NCI-H2196 (cell line): ENCODE measurements at regions not wholly inside any gene's neighbourhood (a gene's known extent, or its start where the extent isn't known, plus 50 kb on each side); places are given as distances from the start of the nearest gene placed in this dataset.
"Not testable (repeated sequence)": the region's sequence is repeated elsewhere in the genome, so short reads cannot be mapped to it uniquely, and the experiment has no call there.

Experiments used
- DNase-seq: peaks from one replicate; lab custom pipeline; 2025; ENCODE audit not compliant: unreplicated experiment; lab: John Stamatoyannopoulos, UW

GRCh38 chr16:29221281-29221955, 185.1 kb downstream of the NPIPB11 start:
- DNase-seq: not testable (repeated sequence)

GRCh38 chr16:29220647-29221191, 185.8 kb downstream of the NPIPB11 start:
- not testable (repeated sequence) for DNase-seq

GRCh38 chr16:29219966-29220646, 186.4 kb downstream of the NPIPB11 start:
- DNase-seq: not testable (repeated sequence)

- DNase-seq: not testable (repeated sequence)
These were observed 186.9 kb downstream of the NPIPB11 start for GRCh38 chr16:29219562-29219961.

GRCh38 chr16:29218649-29219048, 187.9 kb downstream of the NPIPB11 start:
- DNase-seq: not testable (repeated sequence)

GRCh38 chr16:29218171-29218570, 188.3 kb downstream of the NPIPB11 start:
- DNase-seq: not testable (repeated sequence)

- DNase-seq: not testable (repeated sequence)
These were observed 188.8 kb downstream of the NPIPB11 start for GRCh38 chr16:29217752-29218126.

- not testable (repeated sequence) for DNase-seq
These were observed 189.3 kb downstream of the NPIPB11 start for GRCh38 chr16:29217104-29217751.

- not testable (repeated sequence) for DNase-seq
These were observed 192.7 kb downstream of the NPIPB11 start for GRCh38 chr16:29213770-29214169.

GRCh38 chr16:29213251-29213650, 193.3 kb downstream of the NPIPB11 start:
- DNase-seq: not testable (repeated sequence)

- DNase-seq: not testable (repeated sequence)
These were observed 194.2 kb downstream of the NPIPB11 start for GRCh38 chr16:29212084-29213027.

- not testable (repeated sequence) for DNase-seq
These were observed 195.1 kb downstream of the NPIPB11 start for GRCh38 chr16:29211456-29211855.

GRCh38 chr16:29210299-29211150, 196.0 kb downstream of the NPIPB11 start:
- DNase-seq: not testable (repeated sequence)

- DNase-seq: not testable (repeated sequence)
These were observed 200.4 kb downstream of the NPIPB11 start for GRCh38 chr16:29206120-29206519.

- DNase-seq: not testable (repeated sequence)
These were observed 201.4 kb downstream of the NPIPB11 start for GRCh38 chr16:29205151-29205550.

- DNase-seq: no peak
These were observed 201.7 kb downstream of the NPIPB11 start for GRCh38 chr16:29204806-29205135.

GRCh38 chr16:29203933-29204805, 202.3 kb downstream of the NPIPB11 start:
- not testable (repeated sequence) for DNase-seq

- DNase-seq: not testable (repeated sequence)
These were observed 203.2 kb downstream of the NPIPB11 start for GRCh38 chr16:29203046-29203932.
